NK-92 treated with Interleukin-12 subunit alpha and Interleukin-12 subunit beta, amount 100 ng/mL, for 24 hours (cell line): ENCODE measurements at regions not wholly inside any gene's neighbourhood (a gene's known extent, or its start where the extent isn't known, plus 50 kb on each side); places are given as distances from the start of the nearest gene placed in this dataset.
A peak's percentile ranks its signal among the peaks of the same experiment; 100 is the strongest.

Experiments used
- DNase-seq: peaks from one replicate; lab custom pipeline; 2025; lab: John Stamatoyannopoulos, UW

DNA sequence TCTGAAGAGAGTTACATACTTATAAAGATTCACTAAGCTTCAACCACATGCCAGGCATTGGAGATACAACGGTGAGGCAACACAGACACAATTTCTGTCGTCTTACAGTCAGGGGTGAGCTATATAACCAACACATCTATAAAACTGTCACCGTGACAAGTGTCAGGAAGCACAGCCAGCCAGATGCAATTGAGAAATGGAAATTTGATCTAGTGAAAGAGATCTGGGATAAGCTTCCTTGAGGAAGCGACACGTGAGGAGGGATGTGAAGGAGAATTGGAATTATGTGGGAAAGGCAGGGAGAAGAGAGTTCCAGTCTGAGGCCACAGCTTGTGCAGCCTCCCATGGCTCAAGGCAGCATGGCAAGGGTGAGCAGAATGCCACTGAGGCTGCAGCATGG, 50.9 kb upstream of the ZNF354B start:
- DNase-seq, result no peak

DNA sequence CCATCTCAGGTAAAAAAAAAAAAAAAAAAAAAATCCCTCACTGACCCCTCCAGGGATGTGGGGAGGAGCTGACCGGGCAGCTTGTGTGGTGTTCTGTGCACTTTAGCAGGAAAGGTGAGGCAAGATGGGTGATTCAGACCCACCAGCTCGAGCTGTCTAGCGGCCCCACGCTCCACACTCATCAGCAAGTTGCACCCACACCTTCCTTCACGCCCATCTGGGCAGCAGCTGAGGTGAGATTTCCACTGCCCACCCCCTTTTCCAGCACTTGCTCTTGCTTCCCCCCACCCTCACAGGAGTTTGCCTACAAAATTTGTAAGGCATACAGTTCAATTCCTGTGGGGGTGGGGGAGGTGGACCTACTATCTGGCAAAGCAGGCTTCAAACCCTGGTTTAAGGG, 58.7 kb upstream of the ZNF354B start:
- DNase-seq, result peak; percentile 18

DNA sequence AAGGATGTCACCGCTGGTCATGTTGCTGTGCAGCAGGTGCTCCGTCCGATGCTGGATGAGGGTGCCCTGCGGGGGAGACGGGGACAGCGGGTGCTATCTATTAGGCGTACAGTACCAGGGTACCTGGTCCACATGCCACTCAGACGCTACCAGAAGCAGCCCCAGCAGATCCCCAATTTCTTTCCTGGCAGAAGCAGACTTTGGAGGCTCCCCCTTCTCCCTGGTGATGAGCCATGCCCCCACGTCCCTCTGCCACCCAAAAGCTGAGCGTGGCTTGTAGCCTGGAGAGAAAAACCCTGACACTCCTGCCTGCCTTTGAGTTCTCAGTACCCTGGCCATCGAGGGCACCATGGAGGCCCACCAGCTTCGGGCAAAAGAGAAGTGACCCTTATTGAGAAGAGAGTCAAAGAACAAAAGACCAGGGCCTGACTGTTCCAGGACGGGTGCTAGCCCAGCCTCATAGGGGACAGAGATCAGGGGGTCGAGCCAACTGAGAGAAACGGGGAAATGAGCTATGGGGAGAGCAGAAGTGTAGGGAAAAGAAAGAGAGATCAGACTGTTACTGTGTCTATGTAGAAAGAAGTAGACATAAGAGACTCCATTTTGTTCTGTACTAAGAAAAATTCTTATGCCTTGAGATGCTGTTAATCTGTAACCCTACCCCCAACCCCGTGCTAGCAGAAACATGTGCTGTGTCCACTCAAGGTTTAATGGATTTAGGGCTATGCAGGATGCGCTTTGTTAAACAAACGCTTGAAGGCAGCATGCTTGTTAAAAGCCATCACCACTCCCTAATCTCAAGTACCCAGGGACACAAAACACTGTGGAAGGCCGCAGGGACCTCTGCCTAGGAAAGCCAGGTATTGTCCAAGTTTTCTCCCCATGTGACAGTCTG, 62.0 kb upstream of the ZNF354B start:
- DNase-seq, result no peak

DNA sequence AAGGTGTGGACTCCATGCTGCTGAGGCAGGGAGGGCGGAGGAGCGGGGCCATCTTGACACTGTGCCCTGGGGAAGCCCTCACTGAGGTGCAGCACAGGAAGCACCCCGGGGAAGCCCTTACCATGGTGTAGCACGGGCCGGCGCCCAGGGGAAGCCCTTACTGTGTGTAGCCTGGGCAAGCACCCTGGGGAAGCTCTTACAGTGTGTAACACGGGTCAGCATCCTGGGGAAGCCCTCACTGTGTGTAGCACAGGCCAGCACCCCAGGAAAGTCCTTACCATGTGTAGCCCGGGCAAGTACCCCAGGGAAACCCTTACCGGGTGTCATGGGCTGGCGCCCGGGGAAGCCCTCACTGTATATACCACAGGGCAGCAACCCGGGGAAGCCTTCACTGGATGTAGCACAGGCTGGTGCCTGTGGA, 62.6 kb upstream of the ZNF354B start:
- DNase-seq, result no peak

DNA sequence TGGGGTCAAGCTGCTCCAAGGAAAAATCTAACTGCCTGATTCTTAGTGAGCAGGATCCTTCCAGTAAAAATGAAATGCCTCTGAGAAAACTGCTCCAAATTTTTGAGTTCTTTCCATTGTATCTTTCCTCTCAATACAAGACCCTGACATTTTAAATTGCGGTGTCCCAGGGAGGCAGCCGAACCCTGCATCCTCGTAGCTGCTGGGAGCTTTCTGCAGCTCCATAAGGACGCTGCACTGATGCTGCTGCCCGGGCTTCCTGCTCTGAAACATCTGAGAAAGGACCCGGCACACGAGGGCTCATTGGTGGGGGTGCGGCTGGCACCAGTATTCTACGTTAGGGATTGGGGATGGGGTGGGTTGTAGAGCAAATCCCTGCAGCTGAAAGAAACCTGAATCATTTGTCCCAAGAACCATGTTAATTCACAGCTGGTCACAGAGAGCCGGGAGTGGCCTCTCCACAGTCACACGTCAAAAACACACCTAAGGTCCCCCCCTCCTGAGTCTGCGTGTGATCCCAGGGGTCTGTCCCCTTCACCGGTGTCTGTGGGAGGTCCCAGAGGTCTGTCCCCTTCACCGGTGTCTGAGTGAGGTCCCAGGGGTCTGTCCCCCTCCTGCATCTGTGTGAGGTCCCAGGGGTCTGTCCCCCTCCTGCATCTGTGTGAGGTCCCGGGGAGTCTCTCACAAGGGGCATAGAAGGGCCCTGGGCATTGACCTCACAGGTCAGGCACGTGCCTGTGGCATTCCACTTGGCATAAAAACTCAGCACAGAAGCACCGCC, 63.4 kb upstream of the ZNF354B start:
- no peak for DNase-seq

DNA sequence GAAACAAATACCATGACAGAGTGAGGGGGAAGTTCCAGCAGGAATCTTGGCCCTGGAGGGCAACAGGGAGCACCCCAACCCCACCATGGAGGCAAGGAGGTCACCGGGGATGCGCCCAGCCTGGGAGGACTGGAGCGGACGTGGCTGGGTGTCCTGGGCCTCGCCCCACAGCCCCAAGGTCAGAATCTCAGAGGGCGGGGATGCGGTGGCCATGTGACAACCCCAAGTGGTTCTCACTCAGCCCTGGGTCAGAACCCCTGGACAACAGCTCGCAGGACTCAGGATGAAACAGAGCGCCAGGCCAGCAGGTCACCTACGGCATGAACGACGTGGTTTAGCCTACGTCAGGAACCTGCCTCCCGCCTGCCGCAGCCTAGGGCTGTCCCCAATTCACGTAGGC, 64.0 kb upstream of the ZNF354A start:
- DNase-seq, result no peak

DNA sequence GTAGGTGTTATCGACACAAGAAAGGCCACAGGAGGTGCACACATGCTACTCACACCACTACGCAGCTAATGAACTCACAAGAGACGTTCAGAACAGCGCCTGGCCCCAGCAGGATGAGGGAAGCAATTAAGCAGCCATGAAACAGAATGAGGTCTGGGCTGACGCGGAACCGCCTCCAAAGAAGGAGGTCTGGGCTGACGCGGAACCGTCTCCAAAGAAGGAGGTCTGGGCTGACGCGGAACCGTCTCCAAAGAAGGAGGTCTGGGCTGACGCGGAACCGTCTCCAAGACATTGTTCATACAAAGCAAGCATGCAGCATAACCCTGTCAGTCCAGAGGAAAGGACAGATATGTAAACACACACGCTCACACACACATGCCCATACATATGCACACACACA, 63.2 kb upstream of the ZNF354A start:
- no peak for DNase-seq

DNA sequence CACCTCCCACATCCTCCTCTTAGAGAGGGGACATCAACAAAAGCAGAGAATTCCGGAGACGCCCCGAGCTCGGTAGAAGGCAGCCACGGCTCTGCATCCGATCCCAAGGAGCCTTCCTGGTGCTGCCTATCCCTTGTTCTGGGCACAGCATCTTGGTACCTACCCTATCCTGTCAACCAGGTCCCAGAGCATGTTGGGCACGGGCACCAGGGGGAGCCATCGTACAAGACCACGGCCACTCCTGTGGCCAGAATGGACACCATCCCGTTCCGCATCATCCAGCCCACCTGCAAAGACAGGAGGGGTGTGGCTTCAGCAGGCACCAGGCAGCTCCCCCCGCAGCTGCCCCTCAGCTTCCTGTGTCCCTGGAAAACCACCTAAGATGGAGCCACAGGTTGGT, 62.7 kb upstream of the ZNF354A start:
- no peak for DNase-seq

DNA sequence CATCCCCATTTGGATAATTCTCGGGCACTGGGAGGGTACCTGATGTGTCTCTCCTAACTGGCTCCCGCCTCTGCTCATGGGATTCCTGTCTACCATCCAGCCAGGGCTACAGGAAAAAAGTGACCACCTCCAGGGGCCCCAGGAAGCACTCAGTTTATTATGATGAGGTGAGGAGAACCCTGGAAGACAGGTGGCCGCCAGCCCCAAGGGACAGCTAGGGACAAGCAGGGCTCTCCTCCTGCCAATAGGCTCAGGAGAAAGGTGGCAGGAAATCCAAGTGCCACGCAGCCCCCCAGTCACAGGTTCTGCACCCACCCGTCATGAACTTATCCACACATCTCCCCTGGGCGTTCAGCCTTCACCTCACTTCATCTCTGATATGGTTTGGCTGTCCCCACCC, 61.5 kb upstream of the ZNF354A start:
- no peak for DNase-seq

DNA sequence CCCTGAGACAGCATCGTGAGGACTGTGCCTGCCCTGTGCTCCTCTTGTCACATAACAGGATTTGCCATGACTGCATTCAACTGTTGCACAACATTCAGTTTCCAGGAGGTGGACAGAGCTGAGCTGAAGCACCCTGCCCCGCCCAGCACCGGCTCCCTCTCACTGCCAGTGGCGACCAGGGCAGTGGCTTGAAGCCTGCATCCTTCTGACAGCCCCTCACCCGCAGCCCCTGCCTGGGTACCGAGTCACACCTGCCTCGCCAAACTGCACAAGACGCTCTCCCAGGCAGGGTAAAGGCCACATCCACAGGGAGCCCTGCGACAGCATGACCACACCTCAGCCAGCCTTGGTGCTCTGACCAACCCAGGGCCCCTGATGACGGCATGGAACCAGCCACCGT, 59.9 kb upstream of the ZNF354A start:
- DNase-seq, result no peak

DNA sequence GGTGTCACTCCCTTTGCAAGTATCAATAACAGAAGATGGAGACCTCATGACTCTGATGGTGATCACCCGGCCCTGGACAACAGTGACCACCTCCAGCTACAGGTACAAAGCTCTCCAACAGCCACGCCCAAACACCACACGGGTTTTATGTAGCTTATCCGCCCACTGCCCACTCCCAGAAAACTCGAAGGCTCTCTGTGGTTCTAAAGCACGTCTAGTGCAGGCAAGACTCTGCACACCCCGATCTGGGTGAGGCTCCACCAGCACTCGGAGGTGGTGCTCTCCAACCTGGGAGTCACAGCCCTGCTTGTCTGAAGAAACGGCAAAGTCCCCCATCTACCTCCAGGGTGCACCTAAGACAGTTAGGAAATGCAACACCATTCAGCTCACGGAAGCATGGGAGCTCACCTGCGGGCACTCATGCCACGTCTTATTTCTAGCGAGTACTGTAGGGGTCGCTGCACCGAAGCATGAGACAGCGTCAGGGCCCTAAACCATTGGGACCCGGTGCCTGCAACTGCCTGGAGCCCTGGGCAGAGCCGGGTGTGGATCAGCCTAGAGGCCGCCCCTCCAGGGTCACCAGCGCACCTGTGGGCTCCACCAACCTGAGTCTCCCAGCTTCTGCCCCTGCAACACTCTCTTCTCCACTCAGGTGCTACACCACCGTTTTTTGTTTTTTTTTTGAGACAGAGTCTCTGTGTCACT, 58.1 kb upstream of the ZNF354A start:
- DNase-seq, result no peak

DNA sequence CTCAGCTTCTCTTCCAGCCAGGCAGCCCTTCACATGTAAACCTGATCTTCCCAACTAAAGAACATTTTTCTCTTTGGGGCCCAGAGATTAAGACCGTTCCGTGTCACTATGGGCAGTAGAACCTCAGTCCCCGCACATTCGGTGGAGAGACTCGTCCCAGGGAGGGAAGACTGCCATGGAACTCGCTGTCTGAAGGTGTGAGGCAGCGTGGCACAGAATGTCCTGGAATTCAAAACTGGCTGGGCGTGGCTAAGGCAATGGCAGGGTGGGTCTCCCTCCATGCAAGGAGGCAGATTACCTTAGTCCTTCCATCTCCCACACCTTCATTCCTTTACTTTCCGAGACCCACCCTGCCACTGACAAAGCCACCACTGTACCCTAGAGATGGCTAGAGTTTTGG, 57.4 kb upstream of the ZNF354A start:
- DNase-seq, result no peak

DNA sequence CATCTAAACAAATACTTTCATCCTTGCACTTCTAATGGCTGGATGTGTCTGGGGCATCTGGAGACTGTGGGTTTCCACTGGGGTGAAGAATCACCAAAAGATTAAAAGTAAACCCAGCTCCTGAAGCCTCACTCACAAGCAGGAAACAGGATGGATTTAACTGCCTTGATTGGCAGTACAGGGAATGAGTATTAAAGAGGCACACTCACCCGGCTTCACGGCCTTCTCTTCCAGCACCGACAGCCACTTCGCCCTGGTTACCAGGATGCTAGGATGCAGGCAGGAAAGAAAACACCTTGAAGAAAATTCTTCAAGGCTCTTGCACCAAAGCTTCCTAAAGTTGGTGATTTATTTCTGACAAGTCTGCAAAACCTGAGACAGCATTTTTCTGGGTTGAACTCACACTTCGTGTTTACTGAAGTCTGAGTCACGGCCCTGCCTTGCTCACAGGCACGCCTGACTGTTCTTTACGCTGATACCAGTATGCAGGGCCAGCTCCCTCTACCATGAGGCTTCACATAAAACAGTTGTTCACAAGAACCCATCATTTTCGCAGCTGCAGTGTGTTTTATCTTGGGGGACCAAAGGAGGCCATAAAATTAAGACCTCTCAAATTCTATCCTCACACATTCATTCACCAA, 56.5 kb upstream of the ZNF354A start:
- DNase-seq, result no peak

DNA sequence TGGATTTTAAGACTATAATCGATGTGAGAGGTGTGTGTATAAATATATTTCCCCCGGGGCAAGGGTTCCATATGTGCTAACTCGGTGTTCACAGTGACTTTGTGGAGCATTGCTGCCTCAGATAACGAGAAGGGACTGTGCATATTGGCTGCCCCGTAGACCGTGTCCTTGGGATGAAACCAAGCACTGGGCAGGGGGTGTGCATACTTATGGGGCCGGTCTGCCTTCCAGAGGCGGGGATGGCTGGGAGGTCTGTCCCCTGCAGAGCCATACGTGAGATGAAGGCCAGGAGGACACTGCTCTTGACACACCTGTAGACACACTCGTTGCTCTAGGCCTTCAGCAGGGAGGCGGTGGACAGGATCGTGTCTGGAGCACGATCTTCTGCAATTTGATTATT, 56.0 kb upstream of the ZNF354A start:
- DNase-seq, result no peak

DNA sequence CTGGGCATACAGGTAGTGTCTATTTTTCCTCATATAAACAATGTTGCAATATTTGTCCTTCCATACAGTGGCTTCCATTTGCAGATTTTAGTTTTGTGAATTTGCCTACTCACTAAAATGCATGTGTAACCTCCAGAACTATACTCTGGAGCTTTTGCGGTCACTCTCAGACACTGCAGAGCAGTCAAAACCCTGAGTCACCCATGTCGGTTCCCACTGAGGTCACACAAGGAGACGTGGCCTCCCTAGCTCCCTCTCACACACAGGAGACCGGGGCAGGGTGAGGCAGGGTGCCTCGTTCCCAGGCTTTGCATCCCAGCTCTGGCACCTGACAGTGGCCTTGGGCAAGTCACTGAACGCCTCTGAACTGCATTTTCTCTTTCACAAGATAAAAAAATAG, 55.5 kb upstream of the ZNF354A start:
- no peak for DNase-seq

DNA sequence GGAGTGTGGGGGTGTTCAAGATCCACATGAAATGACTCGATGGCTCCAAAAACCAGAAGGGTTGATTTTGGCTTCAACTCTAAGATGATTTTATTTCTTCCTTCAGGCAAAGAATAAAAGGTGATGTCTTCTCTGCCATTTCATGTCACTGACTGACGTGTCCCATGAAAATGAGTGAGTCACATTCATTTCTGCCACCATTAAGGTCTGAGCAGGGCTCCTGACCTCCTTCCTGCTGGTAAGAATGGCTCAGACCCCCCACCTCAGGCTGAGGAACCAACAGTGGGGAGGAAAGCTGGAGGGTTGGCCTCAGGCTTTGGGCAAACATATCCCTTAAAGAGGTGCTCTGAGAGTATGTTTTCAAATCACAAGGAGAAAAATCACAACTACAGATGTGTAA, 53.9 kb upstream of the ZNF354A start:
- no peak for DNase-seq

DNA sequence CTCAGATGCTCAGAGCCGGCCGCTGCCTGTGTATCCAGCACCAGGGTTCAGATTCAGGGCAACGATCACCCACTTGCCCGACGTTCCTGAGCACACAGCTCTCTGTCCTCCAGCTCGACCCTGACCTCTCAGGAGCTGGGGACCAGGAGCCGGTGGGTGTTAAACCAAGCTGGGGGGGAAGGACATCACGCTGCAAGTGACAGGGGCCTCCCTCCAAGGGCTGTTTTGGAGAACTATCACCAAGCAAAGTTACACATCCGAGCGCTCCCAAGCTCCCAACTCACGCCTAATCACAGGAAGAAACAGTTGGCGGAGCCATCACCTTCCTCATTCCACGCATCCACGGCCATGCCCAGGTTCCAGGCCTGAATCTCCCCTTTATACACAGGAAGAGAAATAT, 51.5 kb upstream of the ZNF354A start:
- DNase-seq, result no peak

DNA sequence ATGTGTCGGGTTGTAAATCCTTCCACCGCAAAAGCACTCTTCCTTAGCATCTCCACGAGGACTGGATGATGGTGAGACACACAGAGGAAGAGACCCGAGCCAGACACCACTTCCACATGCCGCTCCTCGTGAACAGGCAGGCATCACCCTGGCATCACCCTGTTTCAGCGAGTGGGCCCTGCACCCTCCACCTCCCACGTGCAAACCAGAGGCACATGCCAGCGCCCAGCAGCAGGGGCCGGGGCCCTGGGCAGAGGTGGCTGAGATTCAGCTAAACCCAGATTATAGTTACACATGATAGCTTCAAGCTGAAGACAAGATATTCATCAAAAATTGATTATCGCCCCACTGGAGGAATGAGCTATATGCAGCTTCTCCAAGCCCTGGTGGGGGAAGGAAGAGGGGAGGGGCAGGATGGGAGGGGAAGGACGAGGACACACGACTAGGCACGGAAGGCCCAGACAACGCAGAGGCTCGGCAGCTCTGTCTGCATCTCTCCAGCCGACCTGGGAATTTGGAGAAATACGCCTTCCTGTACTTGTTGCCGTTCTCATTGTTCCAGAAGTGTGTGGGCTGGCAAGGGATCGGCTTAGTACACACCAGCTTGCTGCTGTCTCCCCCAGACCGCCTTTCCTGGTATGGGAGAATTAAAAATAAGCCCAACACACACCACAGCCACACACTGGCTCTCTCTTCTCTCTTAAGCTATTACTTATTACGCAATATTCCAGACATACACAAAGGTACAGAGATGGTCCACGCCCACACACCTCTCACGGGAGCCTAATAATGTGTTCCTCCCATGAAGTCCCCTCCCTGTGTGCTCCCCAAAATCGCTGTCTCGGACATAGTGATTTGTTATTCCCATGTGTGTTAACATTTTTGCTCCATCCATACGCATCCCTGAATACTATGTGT, 50.4 kb upstream of the ZNF354A start:
- DNase-seq, result no peak
